RWPE2 (cell line): ENCODE measurements at regions not wholly inside any gene's neighbourhood (a gene's known extent, or its start where the extent isn't known, plus 50 kb on each side); places are given as distances from the start of the nearest gene placed in this dataset.
A peak's percentile ranks its signal among the peaks of the same experiment; 100 is the strongest.

Experiments
- ATAC-seq: fragments of 200-7000 bp; cut with Tn5 transposase; 3 replicates; pipeline ENCODE4 v1.9.1; 2021; ENCODE audit warnings: low read depth
- DNase-seq: peaks from one replicate; pipeline ENCODE4 v3.0.0-alpha.2; 2020; ENCODE audit warnings: low spot score
- H3K27ac ChIP-seq: fragments of 450-650 bp; 2 replicates; pipeline ENCODE4 v1.5.1; 2017; ENCODE audit warnings: mild to moderate bottlenecking; ENCODE audit not compliant: poor library complexity, severe bottlenecking
- H3K27me3 ChIP-seq: fragments of 250-450 bp; sonication (Bioruptor Pico); 2 replicates; pipeline ENCODE4 v1.5.1; 2021; ENCODE audit warnings: mild to moderate bottlenecking, moderate library complexity; ENCODE audit not compliant: insufficient read depth, poor library complexity, severe bottlenecking
- H3K36me3 ChIP-seq: fragments of 250-450 bp; sonication (Bioruptor Pico); 2 replicates; pipeline ENCODE4 v1.5.1; 2020; ENCODE audit warnings: low read depth, mild to moderate bottlenecking, moderate library complexity
- H3K4me1 ChIP-seq: fragments of 250-450 bp; sonication (Bioruptor Pico); 2 replicates; pipeline ENCODE4 v1.5.1; 2021; ENCODE audit warnings: mild to moderate bottlenecking, moderate library complexity; ENCODE audit not compliant: insufficient read depth, poor library complexity, severe bottlenecking
- H3K4me3 ChIP-seq: fragments of 250-450 bp; sonication (Bioruptor Pico); 2 replicates; pipeline ENCODE4 v1.5.1; 2021; ENCODE audit warnings: mild to moderate bottlenecking, moderate library complexity; ENCODE audit not compliant: severe bottlenecking
- H3K9me3 ChIP-seq: fragments of 250-450 bp; sonication (Bioruptor Pico); 2 replicates; pipeline ENCODE4 v1.5.1; 2021; ENCODE audit warnings: mild to moderate bottlenecking, moderate library complexity; ENCODE audit not compliant: severe bottlenecking
- CTCF ChIP-seq: fragments of 450-650 bp; IDR thresholded peaks from one replicate; pipeline ENCODE4 v1.5.1; 2017; ENCODE audit warnings: mild to moderate bottlenecking, moderate library complexity; ENCODE audit not compliant: poor library complexity, severe bottlenecking

GRCh38 chr7:20561908-20562307, 53.6 kb upstream of the ABCB5 start:
- H3K4me1 ChIP-seq, result peaks cover 21% of the 10 kb centered on the region
- H3K4me3 ChIP-seq, result no peak overlapping the region
- H3K27ac ChIP-seq, result peak overlapping the region; percentile 84
- DNase-seq (no peak), ATAC-seq (peak; percentile 61; the same call in 2 of the 3 replicates)
- no peaks in the 10 kb centered on the region for H3K9me3 ChIP-seq
- no peaks in the 10 kb centered on the region for H3K27me3 ChIP-seq
- no peak for TF ChIP-seq CTCF
- H3K36me3 ChIP-seq, result no peaks in the 10 kb centered on the region

- no peak for TF ChIP-seq CTCF
- H3K27me3 ChIP-seq, result no peaks in the 10 kb centered on the region
- ATAC-seq (peak; percentile 76), DNase-seq (no peak)
- peaks cover 21% of the 10 kb centered on the region for H3K4me1 ChIP-seq
- no peak overlapping the region for H3K4me3 ChIP-seq
- no peaks in the 10 kb centered on the region for H3K9me3 ChIP-seq
- H3K36me3 ChIP-seq, result no peaks in the 10 kb centered on the region
- H3K27ac ChIP-seq, result peak overlapping the region; percentile 84
Measured at GRCh38 chr7:20562461-20562860, 53.0 kb upstream of the ABCB5 start.
